CD4-positive, alpha-beta T cell treated with Interferon alpha-2 for 1 hour (primary cell): ENCODE measurements at regions not wholly inside any gene's neighbourhood (a gene's known extent, or its start where the extent isn't known, plus 50 kb on each side); places are given as distances from the start of the nearest gene placed in this dataset.
"Not testable (repeated sequence)": the region's sequence is repeated elsewhere in the genome, so short reads cannot be mapped to it uniquely, and the experiment has no call there.

ENCODE experiments used
- DNase-seq, 2 donors: peaks; one replicate each; pipeline ENCODE4 v3.0.0-alpha.2; 2020 to 2022

DNA sequence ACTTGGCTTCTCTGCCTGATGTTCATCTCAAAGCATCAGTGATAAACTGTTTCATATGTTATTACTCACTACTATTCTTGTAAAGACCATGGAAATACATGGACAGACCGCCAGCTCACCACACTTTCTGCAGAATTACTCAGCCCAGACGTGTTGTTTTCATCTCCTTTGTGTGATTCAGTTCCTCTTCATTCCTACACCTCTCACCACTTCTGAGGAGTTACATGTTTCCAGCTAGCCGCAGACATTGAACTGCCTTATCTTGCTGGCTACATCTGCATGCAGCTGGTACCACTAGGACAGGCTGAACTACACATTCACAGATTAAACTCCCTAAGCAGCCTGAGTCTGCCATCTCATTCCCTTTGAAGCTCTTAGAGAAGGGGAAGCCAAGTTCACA is 443.2 kb upstream of the FGF16 start:
- no peak for DNase-seq

DNA sequence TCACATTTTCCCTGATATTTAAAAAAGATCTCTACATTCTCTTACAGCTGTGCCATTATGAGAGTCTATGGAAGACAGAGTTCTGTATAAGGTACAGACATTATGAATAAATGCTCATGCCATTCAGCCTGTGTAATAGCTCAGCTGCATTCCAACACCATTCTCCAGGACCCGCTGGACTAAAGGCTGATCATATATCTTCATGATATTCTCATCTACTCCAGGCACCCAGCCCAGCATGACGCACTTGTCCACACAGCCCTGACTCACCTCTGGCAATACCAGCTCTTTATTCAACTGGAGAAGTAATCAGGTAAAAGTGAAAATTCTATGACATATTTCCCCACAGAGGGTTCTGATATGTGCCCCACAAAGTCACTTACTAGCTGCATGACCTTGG is 437.5 kb upstream of the FGF16 start:
- DNase-seq, result no peak

DNA sequence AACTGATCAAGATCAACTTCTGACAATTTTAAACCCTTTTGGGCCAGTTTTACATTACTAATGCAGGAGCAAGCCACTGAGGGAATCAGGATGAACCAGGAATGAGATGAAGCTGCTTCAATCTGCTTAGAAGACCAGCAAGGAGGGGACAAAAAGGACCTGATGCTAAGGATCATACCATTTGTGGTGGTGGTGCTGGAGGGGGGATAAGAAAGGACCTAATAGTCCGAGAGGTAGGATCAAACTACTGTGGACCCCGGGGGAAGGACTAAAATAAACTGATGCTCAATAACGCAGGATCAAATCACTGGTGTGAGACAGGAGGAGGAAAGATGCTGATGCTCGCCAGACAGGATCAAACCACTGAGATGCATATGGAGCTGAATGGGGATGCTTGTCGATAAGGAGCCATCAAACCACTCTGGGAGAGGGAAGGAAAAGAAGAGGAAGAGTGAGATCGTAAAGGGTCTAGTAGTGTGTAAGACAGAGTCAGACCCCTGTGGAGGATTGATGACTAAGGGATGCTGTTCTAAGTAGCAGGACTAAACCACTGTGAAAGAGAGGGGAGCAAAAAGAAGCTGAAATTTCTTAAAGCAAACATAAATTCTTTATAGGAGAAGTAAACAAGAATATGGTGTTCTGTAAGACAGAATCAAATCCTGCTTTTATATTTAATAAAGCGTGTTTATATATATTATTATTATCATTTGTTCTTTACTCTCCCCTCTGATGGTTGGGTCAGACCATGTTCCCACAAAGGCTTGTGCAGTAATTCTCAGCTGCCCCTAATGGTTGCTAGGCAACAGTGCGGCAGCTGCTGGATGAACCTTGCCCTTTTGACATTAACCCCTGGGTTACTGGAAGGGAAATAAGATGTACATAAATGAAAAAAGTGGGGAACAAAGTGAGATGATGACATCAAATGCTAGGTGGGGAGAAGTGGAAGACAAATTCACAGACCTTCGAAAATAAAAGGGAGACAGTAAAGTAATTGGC is 432.5 kb upstream of the FGF16 start:
- no peak for DNase-seq

DNA sequence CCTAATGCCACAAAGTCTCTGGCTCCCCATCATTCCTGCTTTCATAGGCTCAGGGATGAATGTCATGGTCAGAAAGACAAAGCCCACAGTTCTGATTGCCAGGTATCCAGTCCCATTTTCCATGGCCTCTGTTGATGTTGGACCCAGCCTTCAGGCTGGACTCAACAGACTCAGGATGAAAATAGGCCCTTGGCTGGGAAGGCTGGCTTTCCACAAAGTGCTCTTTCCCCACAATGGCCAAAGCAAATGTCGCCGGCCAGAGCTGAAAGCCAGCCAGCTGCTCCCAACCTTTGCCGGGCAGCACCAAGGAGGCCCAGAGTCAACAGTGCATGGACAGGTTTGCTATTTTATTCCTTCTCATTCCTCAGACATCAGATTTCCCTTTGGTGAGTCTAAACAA is 430.1 kb upstream of the FGF16 start:
- DNase-seq, result no peak

DNA sequence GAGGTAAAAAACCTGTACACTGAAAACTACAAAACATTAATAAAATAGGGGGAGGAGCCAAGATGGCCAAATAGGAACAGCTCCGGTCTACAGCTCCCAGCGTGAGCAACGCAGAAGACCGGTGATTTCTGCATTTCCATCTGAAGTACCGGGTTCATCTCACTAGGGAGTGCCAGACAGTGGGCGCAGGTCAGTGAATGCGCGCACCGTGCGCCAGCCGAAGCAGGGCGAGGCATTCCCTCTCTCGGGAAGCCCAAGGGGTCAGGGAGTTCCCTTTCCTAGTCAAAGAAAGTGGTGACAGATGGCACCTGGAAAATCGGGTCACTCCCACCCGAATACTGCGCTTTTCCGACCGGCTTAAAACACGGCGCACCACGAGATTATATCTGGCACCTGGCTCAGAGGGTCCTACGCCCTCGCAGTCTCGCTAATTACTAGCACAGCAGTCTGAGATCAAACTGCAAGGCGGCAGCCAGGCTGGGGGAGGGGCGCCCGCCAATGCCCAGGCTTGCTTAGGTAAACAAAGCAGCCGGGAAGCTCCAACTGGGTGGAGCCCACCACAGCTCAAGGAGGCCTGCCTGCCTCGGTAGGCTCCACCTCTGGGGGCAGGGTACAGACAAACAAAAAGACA is 400.9 kb upstream of the FGF16 start:
- DNase-seq, result not testable (repeated sequence)

DNA sequence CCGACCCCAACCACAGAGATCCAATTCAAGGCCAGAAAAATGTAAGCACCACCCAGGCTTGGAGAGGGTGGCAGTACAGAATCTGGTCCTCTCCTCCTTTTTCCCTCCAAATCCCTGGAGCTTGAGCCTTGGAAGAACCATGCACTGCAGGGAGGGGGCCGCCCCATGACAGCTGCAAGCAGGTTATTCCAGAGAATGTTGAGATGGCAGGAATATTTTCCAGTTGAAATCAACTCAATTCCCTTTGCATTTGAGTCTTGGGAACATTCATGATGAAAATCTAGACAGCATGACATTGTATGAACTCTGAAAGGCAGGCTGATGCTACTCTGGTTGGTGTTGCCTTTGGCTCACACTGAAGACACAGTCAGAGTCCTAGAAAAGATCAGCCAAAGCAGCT is 386.6 kb upstream of the FGF16 start:
- no peak for DNase-seq

DNA sequence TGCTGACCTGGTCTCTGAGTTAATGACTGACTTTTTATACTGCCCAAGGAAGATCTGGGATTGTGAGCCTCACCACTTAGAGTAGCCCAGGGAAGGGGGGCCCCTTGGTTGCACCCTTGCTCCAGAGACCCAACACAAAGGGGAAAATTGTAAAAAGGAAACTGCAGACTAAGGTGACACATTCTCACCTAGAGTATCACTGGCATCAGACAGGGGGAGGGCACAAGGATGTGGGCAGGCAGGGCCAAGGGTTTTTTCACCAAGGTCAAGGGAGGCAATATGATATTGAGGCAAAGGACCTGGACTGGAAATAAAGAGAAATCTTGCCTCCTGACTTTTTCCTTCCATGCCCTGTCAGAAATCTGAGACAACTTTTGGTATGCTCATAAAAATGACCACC is 386.2 kb upstream of the FGF16 start:
- DNase-seq, result no peak

DNA sequence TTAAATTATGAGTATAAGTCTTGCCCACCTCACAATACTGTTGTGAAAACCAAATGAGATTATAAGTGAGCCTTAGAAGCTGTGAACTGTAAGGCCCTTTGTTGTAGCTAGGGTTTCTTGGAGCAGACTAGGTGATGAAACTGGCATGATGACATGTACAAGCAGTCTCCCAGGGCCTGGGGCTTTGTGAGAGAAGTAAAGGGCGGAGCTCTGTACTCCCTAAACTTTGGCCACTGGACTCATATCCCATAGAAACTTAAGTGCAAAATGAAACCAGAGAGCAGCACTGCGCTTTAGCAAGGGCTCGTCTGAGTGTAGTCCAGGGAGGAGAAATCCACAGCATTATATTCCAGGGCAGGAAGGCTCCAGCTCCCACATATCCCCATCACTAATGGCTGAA is 385.6 kb upstream of the FGF16 start:
- DNase-seq, result no peak

DNA sequence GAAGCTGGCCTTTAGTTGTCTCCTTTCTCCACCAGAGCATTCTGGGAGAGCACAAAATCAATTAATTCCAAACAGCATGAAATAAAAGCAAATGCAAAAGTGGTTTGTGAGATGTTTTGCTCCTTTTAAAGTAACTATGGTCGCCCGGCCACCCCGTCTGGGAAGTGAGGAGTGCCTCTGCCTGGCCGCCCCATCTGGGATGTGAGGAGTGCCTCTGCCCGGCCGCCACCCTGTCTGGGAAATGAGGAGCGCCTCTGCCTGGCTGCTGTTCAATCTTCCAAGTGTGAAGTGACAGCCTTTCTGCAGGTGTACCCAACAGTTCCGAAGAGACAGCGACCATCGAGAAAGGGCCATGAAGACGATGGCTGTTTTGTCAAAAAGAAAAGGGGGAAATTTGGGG is 381.3 kb upstream of the FGF16 start:
- no peak for DNase-seq

DNA sequence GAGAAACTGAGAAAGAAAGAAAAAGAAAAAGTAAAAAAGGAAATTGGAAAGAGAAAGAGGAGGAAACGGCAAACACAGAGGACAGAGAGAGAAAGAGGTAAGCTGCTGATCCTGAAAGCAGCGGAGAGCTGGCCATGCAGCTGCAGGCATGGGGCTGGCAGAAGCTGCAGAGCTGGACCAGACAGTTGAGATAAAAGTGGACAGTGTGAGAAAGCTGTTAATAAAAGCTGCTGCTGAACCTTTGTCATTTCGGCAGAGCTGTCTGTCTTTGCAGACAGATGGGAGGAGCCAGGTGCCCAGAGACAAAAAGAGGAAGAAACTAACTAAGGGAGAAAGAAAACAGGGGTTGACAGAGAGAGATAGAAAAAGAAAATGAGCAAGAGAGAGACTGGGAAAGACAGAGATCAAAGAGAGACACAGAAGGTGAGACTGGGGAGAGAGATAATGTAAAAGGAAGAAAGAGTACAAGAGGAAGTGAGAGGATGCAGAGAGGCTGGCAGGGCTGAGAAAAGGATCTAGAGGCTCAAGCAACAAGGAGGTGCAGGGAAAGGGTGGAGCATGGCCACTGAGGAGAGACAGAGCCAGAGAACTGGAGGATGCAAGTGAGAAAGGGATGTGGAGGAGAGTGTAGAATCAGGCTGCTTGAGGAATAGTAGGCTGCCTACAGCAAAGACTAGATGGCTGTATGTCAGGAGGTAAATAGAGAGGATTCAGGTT is 376.8 kb upstream of the FGF16 start:
- DNase-seq, result no peak

DNA sequence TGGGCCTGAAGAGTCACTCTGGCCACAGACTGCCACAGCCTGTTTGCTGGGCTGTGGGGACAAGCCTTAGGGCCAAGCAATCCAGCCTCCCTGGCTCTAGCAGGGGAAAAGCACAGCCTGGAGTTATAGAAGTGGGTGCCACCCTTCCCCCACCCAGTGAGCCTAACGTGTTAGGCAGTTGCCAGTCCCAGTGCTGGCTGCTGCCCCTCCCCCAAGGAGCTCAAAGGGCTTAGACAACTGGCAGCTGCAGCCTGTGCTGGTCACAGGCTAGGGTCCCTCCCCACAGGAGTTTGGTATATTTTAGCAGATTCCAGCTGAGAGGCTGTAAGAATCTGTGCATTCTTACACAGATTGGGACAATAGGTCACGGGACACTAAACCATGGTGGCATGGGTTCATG is 370.3 kb upstream of the FGF16 start:
- DNase-seq, result no peak

DNA sequence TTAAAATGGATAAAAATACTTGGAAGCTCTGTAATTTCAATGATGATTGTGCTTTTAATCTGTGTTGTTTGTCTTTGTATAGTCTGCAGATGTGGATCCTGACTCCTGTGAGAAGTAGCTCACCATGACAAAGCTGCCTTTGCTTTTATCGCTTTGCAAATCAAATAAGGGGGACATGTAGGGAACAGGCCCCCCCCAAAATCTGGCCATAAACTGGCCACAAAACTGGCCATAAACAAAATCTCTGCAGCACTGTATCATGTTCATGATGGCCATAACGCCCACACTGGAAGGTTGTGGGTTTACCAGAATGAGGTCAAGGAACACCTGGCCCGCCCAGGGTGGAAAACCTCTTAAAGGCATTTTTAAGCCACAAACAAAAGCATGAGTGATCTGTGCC is 366.0 kb upstream of the FGF16 start:
- DNase-seq, result not testable (repeated sequence)

DNA sequence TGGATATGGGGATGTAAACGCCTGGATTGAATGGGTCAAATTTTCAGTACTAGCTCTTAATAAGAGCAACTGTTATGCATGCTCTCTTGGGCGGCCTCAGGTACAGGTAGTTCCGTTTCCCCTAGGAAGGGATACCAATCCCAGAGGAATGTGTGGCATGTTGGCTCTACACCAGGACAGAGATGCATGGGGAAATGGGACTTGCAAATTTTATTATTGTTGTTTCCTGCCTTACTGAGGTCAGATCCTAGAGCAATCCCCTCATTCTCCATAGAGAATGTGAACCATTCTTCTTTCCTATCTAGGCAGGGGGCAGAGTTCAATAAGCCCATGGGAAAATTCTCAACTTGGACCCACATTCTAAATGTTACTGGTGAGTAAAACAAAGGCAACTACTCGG is 361.8 kb upstream of the FGF16 start:
- no peak for DNase-seq

DNA sequence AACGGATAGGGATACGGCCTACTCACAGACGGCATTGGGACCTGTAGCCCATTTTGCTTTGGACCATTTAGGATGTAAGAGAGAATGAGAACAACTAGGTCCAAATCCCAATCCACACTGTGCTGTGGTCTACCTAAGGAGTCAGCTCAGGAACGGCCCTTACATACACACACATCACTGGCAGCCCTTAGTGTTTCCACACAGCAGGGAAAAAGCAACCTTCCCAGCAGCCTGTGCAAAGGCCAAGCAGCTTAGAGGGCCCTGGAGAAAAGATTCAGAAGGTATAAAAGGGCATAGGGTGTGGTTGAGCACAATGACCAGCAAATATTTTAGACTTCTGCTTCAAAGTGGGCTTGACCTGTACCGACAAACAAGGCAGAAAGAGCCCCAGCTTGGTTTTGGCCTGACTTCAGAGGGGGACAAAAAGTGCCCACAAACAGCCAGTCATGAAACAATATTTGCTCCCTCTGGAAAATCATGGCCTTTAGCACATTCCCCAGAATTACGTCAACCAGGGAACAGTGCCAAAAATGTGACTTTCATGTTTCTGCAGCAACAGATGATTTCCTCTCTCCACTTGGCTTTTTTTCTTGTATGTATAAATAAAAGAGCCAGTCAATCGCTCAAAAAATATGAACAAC is 359.5 kb upstream of the FGF16 start:
- DNase-seq, result no peak

DNA sequence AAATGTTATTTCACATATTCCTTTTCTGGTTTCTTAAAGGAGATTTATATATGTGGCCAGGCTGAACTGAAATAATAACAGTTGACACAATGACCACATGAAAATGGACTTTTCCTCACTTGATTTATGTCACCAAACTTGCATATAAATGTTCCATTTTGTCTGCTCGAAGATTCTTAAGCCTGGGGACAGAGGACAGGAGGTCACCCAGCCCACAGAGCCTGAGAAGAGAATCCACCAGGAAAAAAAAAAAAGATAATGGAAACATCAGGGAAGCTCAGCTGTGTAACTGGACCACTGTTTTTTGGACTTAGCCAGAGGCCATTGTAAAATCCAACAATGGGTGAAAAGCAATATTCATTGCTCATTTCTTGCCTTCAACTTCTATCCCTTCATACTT is 359.0 kb upstream of the FGF16 start:
- DNase-seq, result no peak

DNA sequence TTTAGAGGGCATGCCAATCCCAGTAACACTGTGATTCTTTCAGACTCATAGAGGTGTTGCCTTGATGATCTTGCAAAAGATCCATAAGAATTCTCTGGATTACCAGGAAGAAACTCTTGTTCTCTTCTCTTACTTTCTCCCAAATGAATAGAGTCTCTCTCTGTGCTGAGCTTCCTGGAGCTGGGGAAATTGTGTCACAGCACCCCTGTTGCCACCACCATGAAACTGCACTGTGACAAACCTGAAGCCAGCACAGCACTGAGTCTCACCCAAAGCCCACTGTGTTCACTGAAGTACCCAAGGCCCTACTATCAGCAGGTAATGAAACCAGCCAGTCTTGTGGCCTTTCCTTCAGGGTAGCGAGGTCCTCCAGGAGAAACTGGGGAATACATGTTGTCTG is 332.7 kb upstream of the FGF16 start:
- no peak for DNase-seq

DNA sequence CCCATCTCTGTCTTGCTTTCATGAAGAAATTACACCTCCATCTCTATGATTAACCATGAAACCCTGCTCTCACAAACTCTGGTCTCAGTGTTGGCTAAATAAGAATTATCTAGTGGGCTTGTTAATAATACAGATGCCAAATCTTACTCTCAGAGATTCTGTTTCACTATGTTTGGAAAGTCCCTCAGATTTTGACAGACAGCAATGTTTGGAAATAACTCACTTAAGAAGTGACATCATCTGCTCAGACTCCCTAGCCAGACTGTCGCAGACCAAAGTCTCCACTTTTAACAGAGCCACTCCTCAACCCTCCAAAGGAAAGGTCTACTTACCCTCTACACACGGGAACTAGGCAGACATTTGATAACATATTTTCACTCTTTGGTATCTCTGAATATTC is 328.5 kb upstream of the FGF16 start:
- DNase-seq, result no peak

DNA sequence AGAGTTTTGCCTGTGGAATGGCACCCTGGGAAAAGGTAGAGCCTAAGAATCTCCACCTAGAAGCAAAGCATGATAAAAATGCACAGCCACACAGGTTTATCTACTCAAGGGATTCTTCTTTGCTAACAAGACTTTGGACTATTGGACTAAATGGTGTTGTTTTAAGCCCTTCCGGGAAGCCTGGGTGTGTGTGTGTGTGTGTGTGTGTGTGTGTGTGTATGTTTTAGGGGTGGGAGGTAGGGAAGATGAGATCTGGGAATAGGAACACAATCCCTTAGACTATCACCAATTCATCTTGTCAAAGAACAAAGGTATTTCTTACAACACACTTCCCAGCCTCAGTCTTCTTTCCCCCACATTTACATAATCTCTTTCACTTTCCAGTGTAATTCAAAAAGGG is 327.5 kb upstream of the FGF16 start:
- DNase-seq, result no peak

DNA sequence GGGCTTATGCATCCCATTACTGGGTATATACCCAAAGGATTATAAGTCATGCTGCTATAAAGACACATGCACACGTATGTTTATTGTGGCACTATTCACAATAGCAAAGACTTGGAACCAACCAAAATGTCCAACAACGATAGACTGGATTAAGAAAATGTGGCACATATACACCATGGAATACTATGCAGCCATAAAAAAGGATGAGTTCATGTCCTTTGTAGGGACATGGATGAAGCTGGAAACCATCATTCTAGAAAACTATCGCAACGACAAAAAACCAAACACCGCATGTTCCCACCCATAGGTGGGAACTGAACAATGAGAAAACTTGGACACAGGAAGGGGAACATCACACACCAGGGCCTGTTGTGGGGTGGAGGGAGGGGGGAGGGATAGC is 323.3 kb upstream of the FGF16 start:
- DNase-seq, result not testable (repeated sequence)

DNA sequence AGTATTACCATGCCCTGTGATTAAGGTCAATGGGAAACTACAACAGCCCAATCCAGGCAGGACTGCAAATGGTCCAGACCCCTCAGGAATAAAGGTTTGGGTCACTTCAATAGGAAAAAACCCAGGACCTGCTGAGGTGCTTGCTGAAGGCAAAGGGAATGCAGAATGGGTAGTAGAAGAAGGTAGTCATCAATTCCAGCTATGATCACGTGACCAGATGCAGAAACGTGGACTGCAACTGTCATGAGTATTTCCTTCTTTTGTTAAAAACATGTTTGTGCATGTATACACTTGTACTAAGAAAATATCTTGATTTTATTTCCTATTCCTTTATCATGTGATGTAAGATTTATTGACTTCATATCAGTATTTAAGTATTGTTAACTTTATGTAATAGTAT is 319.6 kb upstream of the FGF16 start:
- not testable (repeated sequence) for DNase-seq

DNA sequence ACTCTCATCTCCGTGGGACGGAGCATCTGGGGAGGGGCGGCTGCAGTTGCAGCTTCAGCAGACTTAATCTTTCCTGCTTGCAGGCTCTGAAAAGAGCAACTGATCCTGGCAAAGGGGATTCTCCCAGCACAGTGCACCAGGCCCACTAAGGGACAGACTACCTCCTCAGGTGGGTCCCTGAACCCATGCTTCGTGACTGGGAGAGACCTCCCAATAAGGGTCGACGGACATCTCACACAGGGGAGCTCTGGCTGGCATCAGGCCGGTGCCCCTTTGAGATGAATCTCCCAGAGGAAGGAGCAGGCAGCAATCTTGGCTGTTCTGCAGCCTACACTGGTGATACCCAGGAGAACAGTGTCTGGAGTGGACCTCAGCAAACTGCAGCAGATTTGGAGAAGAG is 303.3 kb upstream of the FGF16 start:
- DNase-seq, result no peak

DNA sequence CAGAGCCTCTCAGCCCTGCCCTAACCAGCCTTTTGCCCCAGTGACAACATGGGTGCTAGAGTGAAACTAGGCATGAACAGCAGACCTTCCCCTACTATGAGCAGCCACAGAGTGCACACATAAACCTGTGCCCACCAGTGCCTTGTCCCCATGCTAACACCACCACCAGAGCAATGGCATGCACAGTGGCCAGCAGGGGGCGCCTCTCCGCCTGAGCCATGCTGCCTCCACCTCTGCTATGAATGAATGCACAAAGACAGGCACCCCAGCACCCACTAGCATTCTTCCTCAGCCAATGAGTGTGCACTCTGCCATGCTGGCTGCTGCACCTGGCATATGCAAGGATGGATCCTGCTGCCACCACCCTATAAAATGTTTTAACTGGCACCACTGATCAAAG is 286.9 kb upstream of the FGF16 start:
- DNase-seq, result peak in 1 of 2 donors; percentile 1

DNA sequence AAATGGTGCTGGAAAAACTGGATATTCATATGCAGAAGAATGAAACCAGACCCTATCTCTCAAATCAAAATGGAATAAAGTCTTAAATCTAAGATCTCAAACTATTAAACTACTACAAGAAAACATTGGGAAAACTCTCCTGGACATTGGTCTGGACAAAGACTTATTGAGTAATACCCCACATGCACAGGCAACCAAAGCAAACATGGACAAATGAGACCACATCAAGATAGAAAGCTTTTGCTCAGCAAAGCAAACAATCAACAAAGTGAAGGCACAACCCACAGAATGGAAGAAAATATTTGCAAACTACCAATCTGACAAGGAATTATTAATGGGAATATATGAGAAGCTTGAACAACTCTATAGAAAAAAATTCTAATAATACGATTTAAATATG is 284.4 kb upstream of the FGF16 start:
- no peak for DNase-seq
